Liver (tissue), 8 donors: ENCODE measurements at regions not wholly inside any gene's neighbourhood (a gene's known extent, or its start where the extent isn't known, plus 50 kb on each side); places are given as distances from the start of the nearest gene placed in this dataset.

Source experiments
- DNase-seq: peaks from one replicate; pipeline ENCODE4 v3.0.0-alpha.2; 2017; ENCODE audit warnings: low spot score
- H3K27ac ChIP-seq, 2 donors: one replicate each; pipeline ENCODE4 v1.7.0; 2013; ENCODE audit warnings: inconsistent platforms in 2 of 2, low read length in 2 of 2, control low read depth in 1 of 2, low read depth in 1 of 2, mild to moderate bottlenecking in 1 of 2
- H3K27me3 ChIP-seq, 4 donors: one replicate each; pipeline versions ENCODE4 v1.6.1 to v1.7.0; 2013; ENCODE audit warnings: low read length in 3 of 4, inconsistent platforms in 1 of 4, mild to moderate bottlenecking in 1 of 4, moderate library complexity in 1 of 4; ENCODE audit not compliant: control insufficient read depth in 4 of 4, insufficient read depth in 4 of 4
- H3K36me3 ChIP-seq, 4 donors: one replicate each; pipeline versions ENCODE4 v1.6.1 to v1.7.0; 2013; ENCODE audit warnings: low read length in 3 of 4, mild to moderate bottlenecking in 3 of 4, low read depth in 1 of 4, moderate library complexity in 1 of 4; ENCODE audit not compliant: control insufficient read depth in 4 of 4, insufficient read depth in 3 of 4
- H3K4me1 ChIP-seq, 4 donors: one replicate each; pipeline versions ENCODE4 v1.6.1 to v1.7.0; 2013; ENCODE audit warnings: low read length in 3 of 4, mild to moderate bottlenecking in 3 of 4, moderate library complexity in 1 of 4; ENCODE audit not compliant: control insufficient read depth in 4 of 4, insufficient read depth in 4 of 4
- H3K4me3 ChIP-seq, 3 donors: one replicate each; pipeline versions ENCODE4 v1.6.1 to v1.7.0; 2013; ENCODE audit warnings: low read length in 3 of 3, control low read depth in 1 of 3, low read depth in 1 of 3, mild to moderate bottlenecking in 1 of 3
- H3K9ac ChIP-seq, 2 donors: one replicate each; pipeline ENCODE4 v1.7.0; 2013; ENCODE audit warnings: low read length in 2 of 2, mild to moderate bottlenecking in 2 of 2, moderate library complexity in 2 of 2, control low read depth in 1 of 2, low read depth in 1 of 2
- H3K9me3 ChIP-seq, 4 donors: one replicate each; pipeline versions ENCODE4 v1.6.1 to v1.7.0; 2013; ENCODE audit warnings: low read length in 3 of 4; ENCODE audit not compliant: control insufficient read depth in 4 of 4
- ATF3 ChIP-seq: IDR thresholded peaks from 2 replicates; pipeline ENCODE4 v1.6.1; 2016; ENCODE audit warnings: antibody characterized with exemption
- CTCF ChIP-seq: fragments of 150-350 bp; IDR thresholded peaks from 2 replicates; pipeline ENCODE4 v1.5.1; 2017; ENCODE audit warnings: improper control_type of control experiment, low read depth, low read length; ENCODE audit not compliant: missing input control
- EGR1 ChIP-seq, 2 donors: IDR thresholded peaks; 2 replicates each; pipeline ENCODE4 v1.6.1; 2016 to 2018; ENCODE audit warnings: antibody characterized with exemption in 2 of 2, low read depth in 2 of 2
- FOXA1 ChIP-seq: IDR thresholded peaks from 2 replicates; pipeline ENCODE4 v1.6.1; 2016; ENCODE audit warnings: antibody characterized with exemption
- FOXA2 ChIP-seq: IDR thresholded peaks from 2 replicates; pipeline ENCODE4 v1.6.1; 2016; ENCODE audit warnings: antibody characterized with exemption
- GABPA ChIP-seq, 2 donors: IDR thresholded peaks in 1 of 2; conservative IDR thresholded peaks in 1 of 2; 2 replicates each; pipeline ENCODE4 v1.6.1; 2016; ENCODE audit warnings: antibody characterized with exemption in 2 of 2, mild to moderate bottlenecking in 1 of 2, moderate library complexity in 1 of 2
- HNF4A ChIP-seq, 2 donors: conservative IDR thresholded peaks; 2 replicates each; pipeline ENCODE4 v1.6.1; 2016; ENCODE audit warnings: antibody characterized with exemption in 2 of 2, mild to moderate bottlenecking in 2 of 2
- HNF4G ChIP-seq: IDR thresholded peaks from 2 replicates; pipeline ENCODE4 v1.6.1; 2016; ENCODE audit warnings: antibody characterized with exemption
- MAX ChIP-seq: IDR thresholded peaks from 2 replicates; pipeline ENCODE4 v1.6.1; 2016; ENCODE audit warnings: antibody characterized with exemption
- NR2F2 ChIP-seq: IDR thresholded peaks from 2 replicates; pipeline ENCODE4 v1.6.1; 2016; ENCODE audit warnings: antibody characterized with exemption
- RAD21 ChIP-seq, 2 donors: IDR thresholded peaks; 2 replicates each; pipeline ENCODE4 v1.6.1; 2016; ENCODE audit warnings: antibody characterized with exemption in 2 of 2, mild to moderate bottlenecking in 2 of 2
- REST ChIP-seq: IDR thresholded peaks from 2 replicates; pipeline ENCODE4 v1.6.1; 2016; ENCODE audit warnings: antibody characterized with exemption, mild to moderate bottlenecking
- RXRA ChIP-seq, 2 donors: IDR thresholded peaks; 2 replicates each; pipeline ENCODE4 v1.6.1; 2017 to 2018; ENCODE audit warnings: antibody characterized with exemption in 2 of 2, mild to moderate bottlenecking in 1 of 2
- SP1 ChIP-seq: IDR thresholded peaks from 2 replicates; pipeline ENCODE4 v1.6.1; 2018; ENCODE audit warnings: antibody characterized with exemption, mild to moderate bottlenecking
- TAF1 ChIP-seq: conservative IDR thresholded peaks from 2 replicates; pipeline ENCODE4 v1.6.1; 2016; ENCODE audit warnings: antibody characterized with exemption, mild to moderate bottlenecking
- YY1 ChIP-seq: IDR thresholded peaks from 2 replicates; pipeline ENCODE4 v1.6.1; 2016; ENCODE audit warnings: antibody characterized with exemption, mild to moderate bottlenecking
- ZBTB33 ChIP-seq: IDR thresholded peaks from 2 replicates; pipeline ENCODE4 v1.6.1; 2016; ENCODE audit warnings: antibody characterized with exemption
- WGBS: extraction: QIAGEN DNeasy Blood & Tissue Kit; methylation state at CpG from one replicate; pipeline ENCODE4 v1.1.7; 2013; 5-methylcytosine and 5-hydroxymethylcytosine counted together
- donor health status: healthy.
- donor health status: healthy.
- donor health status: healthy.
- donor health status: healthy.
- donor health status: healthy.

GRCh38 chr4:156038772-156039171 lies 85.1 kb upstream of the CTSO start:
- Histone ChIP-seq H3K9ac (no peak overlapping the region), H3K9me3 (no peaks in the 10 kb centered on the region), H3K4me3 (no peak overlapping the region), H3K36me3 (no peaks in the 10 kb centered on the region), H3K27me3 (no peaks in the 10 kb centered on the region), H3K27ac (no peak overlapping the region), H3K4me1 (no peaks in the 10 kb centered on the region)
- DNase-seq, result no peak
- TF ChIP-seq RXRA (IDR thresholded peaks at IDR 0.05) (no peak), HNF4G (no peak)
- 80% methylated on average over 4 of the region's 4 CpGs for WGBS

GRCh38 chr4:156036496-156036895 lies 82.8 kb upstream of the CTSO start:
- 76% methylated on average over 1 of the region's 1 CpG for WGBS
- Histone ChIP-seq H3K27me3 (no peaks in the 10 kb centered on the region), H3K27ac (no peak overlapping the region), H3K9me3 (no peaks in the 10 kb centered on the region), H3K9ac (no peak overlapping the region), H3K4me3 (no peak overlapping the region), H3K4me1 (no peaks in the 10 kb centered on the region), H3K36me3 (no peaks in the 10 kb centered on the region)
- DNase-seq, result no peak
- TF ChIP-seq ZBTB33 (no peak), ATF3 (no peak), EGR1 (IDR thresholded peaks at IDR 0.05; ENCODE audit: low read depth in 2 of 2) (no peak), HNF4G (no peak)

- no peak for DNase-seq
- Histone ChIP-seq H3K4me1 (no peaks in the 10 kb centered on the region), H3K36me3 (no peaks in the 10 kb centered on the region), H3K4me3 (no peak overlapping the region), H3K27ac (no peak overlapping the region), H3K27me3 (no peaks in the 10 kb centered on the region), H3K9ac (no peak overlapping the region), H3K9me3 (no peaks in the 10 kb centered on the region)
- 86% methylated on average over 1 of the region's 1 CpG for WGBS
- TF ChIP-seq NR2F2 (no peak), TAF1 (no peak), FOXA2 (no peak), RAD21 (IDR thresholded peaks at IDR 0.05) (no peak), ZBTB33 (no peak), REST (no peak), ATF3 (no peak), MAX (no peak), CTCF (no peak), HNF4A (conservative IDR thresholded peaks at IDR 0.05) (no peak), YY1 (no peak), FOXA1 (no peak), HNF4G (no peak), RXRA (IDR thresholded peaks at IDR 0.05) (no peak), SP1 (no peak), GABPA (IDR thresholded peaks at IDR 0.05 in 1 of 2, conservative IDR thresholded peaks at IDR 0.05 in 1 of 2) (no peak)
Observed at GRCh38 chr4:156029691-156030090, 76.0 kb upstream of the CTSO start.
